ENCODE measurements at regions not wholly inside any gene's neighbourhood (a gene's known extent, or its start where the extent isn't known, plus 50 kb on each side); places are given as distances from the start of the nearest gene placed in this dataset.

- no peaks in the 10 kb centered on the region for H4K20me1 ChIP-seq (ENCODE audit: control insufficient read depth, extremely low read depth, insufficient read depth, low read length)
- H3K4me3 ChIP-seq (replicated peaks in 1 of 4; ENCODE audit: control extremely low read depth in 1 of 4, insufficient read depth in 1 of 4, low read depth in 3 of 4, low read length in 4 of 4): no peak overlapping the region
- H3K4me1 ChIP-seq (ENCODE audit: control insufficient read depth, extremely low read depth, insufficient read depth, low read length): no peaks in the 10 kb centered on the region
- no peaks in the 10 kb centered on the region for H3K27me3 ChIP-seq (ENCODE audit: control insufficient read depth, insufficient read depth, low read length)
- no peak overlapping the region for H3K4me2 ChIP-seq (ENCODE audit: extremely low read depth, insufficient read depth, low read length)
- no peak overlapping the region for H3K27ac ChIP-seq (ENCODE audit: insufficient read depth, low read length)
- H3K36me3 ChIP-seq (ENCODE audit: control insufficient read depth, insufficient read depth, low read length): no peaks in the 10 kb centered on the region
- H3K9me3 ChIP-seq (ENCODE audit: control insufficient read depth, insufficient read depth, low read depth, low read length): no peaks in the 10 kb centered on the region
- H3K9ac ChIP-seq (ENCODE audit: insufficient read depth, low read length): no peak overlapping the region
- no peaks in the 10 kb centered on the region for H3K79me2 ChIP-seq (ENCODE audit: control insufficient read depth, insufficient read depth, low read length)
- DNase-seq (ENCODE audit: low read depth in 2 of 2): no peak
- TF ChIP-seq CTCF (conservative IDR thresholded peaks at IDR 0.05 in 1 of 2, IDR thresholded peaks at IDR 0.05 in 1 of 2; ENCODE audit: low read depth in 1 of 2, low read length in 2 of 2): no peak
- no peak for TF ChIP-seq EZH2 (IDR thresholded peaks at IDR 0.05; ENCODE audit: low read length, missing control alignments)
- H2AFZ ChIP-seq (ENCODE audit: low read length): no peak overlapping the region
Observed at GRCh38 chr20:24139846-24140245, 151.3 kb upstream of the GGTLC1 start.

GRCh38 chr20:24138951-24139350 is 150.4 kb upstream of the GGTLC1 start:
- Histone ChIP-seq H2AFZ (ENCODE audit: low read length) (no peak overlapping the region), H3K27ac (ENCODE audit: insufficient read depth, low read length) (no peak overlapping the region), H3K79me2 (ENCODE audit: control insufficient read depth, insufficient read depth, low read length) (no peaks in the 10 kb centered on the region), H3K4me3 (replicated peaks in 1 of 4; ENCODE audit: control extremely low read depth in 1 of 4, insufficient read depth in 1 of 4, low read depth in 3 of 4, low read length in 4 of 4) (no peak overlapping the region), H3K9me3 (ENCODE audit: control insufficient read depth, insufficient read depth, low read depth, low read length) (no peaks in the 10 kb centered on the region), H3K9ac (ENCODE audit: insufficient read depth, low read length) (no peak overlapping the region), H3K4me1 (ENCODE audit: control insufficient read depth, extremely low read depth, insufficient read depth, low read length) (no peaks in the 10 kb centered on the region), H3K27me3 (ENCODE audit: control insufficient read depth, insufficient read depth, low read length) (no peaks in the 10 kb centered on the region), H4K20me1 (ENCODE audit: control insufficient read depth, extremely low read depth, insufficient read depth, low read length) (no peaks in the 10 kb centered on the region), H3K36me3 (ENCODE audit: control insufficient read depth, insufficient read depth, low read length) (no peaks in the 10 kb centered on the region), H3K4me2 (ENCODE audit: extremely low read depth, insufficient read depth, low read length) (no peak overlapping the region)
- TF ChIP-seq CTCF (conservative IDR thresholded peaks at IDR 0.05 in 1 of 2, IDR thresholded peaks at IDR 0.05 in 1 of 2; ENCODE audit: low read depth in 1 of 2, low read length in 2 of 2): no peak
- no peak for DNase-seq (ENCODE audit: low read depth in 2 of 2)

- no peak overlapping the region for H3K4me3 ChIP-seq (replicated peaks in 1 of 4; ENCODE audit: control extremely low read depth in 1 of 4, insufficient read depth in 1 of 4, low read depth in 3 of 4, low read length in 4 of 4)
- H3K27me3 ChIP-seq (ENCODE audit: control insufficient read depth, insufficient read depth, low read length): no peaks in the 10 kb centered on the region
- no peaks in the 10 kb centered on the region for H4K20me1 ChIP-seq (ENCODE audit: control insufficient read depth, extremely low read depth, insufficient read depth, low read length)
- H3K4me2 ChIP-seq (ENCODE audit: extremely low read depth, insufficient read depth, low read length): no peak overlapping the region
- no peak overlapping the region for H2AFZ ChIP-seq (ENCODE audit: low read length)
- no peaks in the 10 kb centered on the region for H3K4me1 ChIP-seq (ENCODE audit: control insufficient read depth, extremely low read depth, insufficient read depth, low read length)
- no peak for TF ChIP-seq CTCF (conservative IDR thresholded peaks at IDR 0.05 in 1 of 2, IDR thresholded peaks at IDR 0.05 in 1 of 2; ENCODE audit: low read depth in 1 of 2, low read length in 2 of 2)
- no peak for TF ChIP-seq EZH2 (IDR thresholded peaks at IDR 0.05; ENCODE audit: low read length, missing control alignments)
- H3K36me3 ChIP-seq (ENCODE audit: control insufficient read depth, insufficient read depth, low read length): no peaks in the 10 kb centered on the region
- H3K9me3 ChIP-seq (ENCODE audit: control insufficient read depth, insufficient read depth, low read depth, low read length): no peaks in the 10 kb centered on the region
- no peak overlapping the region for H3K27ac ChIP-seq (ENCODE audit: insufficient read depth, low read length)
- no peak for DNase-seq (ENCODE audit: low read depth in 2 of 2)
- H3K79me2 ChIP-seq (ENCODE audit: control insufficient read depth, insufficient read depth, low read length): no peaks in the 10 kb centered on the region
- H3K9ac ChIP-seq (ENCODE audit: insufficient read depth, low read length): no peak overlapping the region
Observed at GRCh38 chr20:24138196-24138857, 149.7 kb upstream of the GGTLC1 start.
